ENCODE measurements at regions not wholly inside any gene's neighbourhood (a gene's known extent, or its start where the extent isn't known, plus 50 kb on each side); places are given as distances from the start of the nearest gene placed in this dataset.

- Mint-ChIP-seq H3K36me3 (no peaks in the 10 kb centered on the region), H3K4me1 (no peaks in the 10 kb centered on the region), H3K27ac (no peak overlapping the region), H3K9me3 (peaks cover 4 to 25% (median 18%) of the 10 kb centered on the region in 6 donors), H3K4me3 (no peak overlapping the region), H3K27me3 (ENCODE audit: low read depth in 3 of 3) (peaks cover 0 to 4% (median 0%) of the 10 kb centered on the region in 3 donors)
- DNase-seq, result no peak
Observed at GRCh38 chr3:89586256-89586655, 478.8 kb downstream of the EPHA3 start.

GRCh38 chr3:89586676-89587075 is 479.3 kb downstream of the EPHA3 start:
- H3K4me1 Mint-ChIP-seq, result no peaks in the 10 kb centered on the region
- H3K36me3 Mint-ChIP-seq, result no peaks in the 10 kb centered on the region
- H3K27ac Mint-ChIP-seq, result no peak overlapping the region
- no peak overlapping the region for H3K4me3 Mint-ChIP-seq
- H3K9me3 Mint-ChIP-seq, result peaks cover 4 to 27% (median 20%) of the 10 kb centered on the region in 6 donors
- H3K27me3 Mint-ChIP-seq (ENCODE audit: low read depth in 3 of 3), result peaks cover 0 to 4% (median 0%) of the 10 kb centered on the region in 3 donors
- no peak for DNase-seq

- H3K27me3 Mint-ChIP-seq (ENCODE audit: low read depth in 3 of 3), result peaks cover 0 to 3% (median 0%) of the 10 kb centered on the region in 3 donors
- H3K27ac Mint-ChIP-seq, result no peak overlapping the region
- H3K4me3 Mint-ChIP-seq, result no peak overlapping the region
- H3K4me1 Mint-ChIP-seq, result no peaks in the 10 kb centered on the region
- peaks cover 15 to 45% (median 23%) of the 10 kb centered on the region in 6 donors for H3K9me3 Mint-ChIP-seq
- H3K36me3 Mint-ChIP-seq, result peaks cover 0 to 4% (median 4%) of the 10 kb centered on the region in 3 donors
- DNase-seq, result no peak
Observed at GRCh38 chr3:89606151-89606550, 498.7 kb downstream of the EPHA3 start.

- H3K27ac Mint-ChIP-seq, result no peak overlapping the region
- H3K27me3 Mint-ChIP-seq (ENCODE audit: low read depth in 3 of 3), result no peaks in the 10 kb centered on the region
- H3K36me3 Mint-ChIP-seq, result no peaks in the 10 kb centered on the region
- peaks cover 12 to 50% (median 19%) of the 10 kb centered on the region in 6 donors for H3K9me3 Mint-ChIP-seq
- no peak for DNase-seq
- no peaks in the 10 kb centered on the region for H3K4me1 Mint-ChIP-seq
- H3K4me3 Mint-ChIP-seq, result no peak overlapping the region
Observed at GRCh38 chr3:89612027-89612426, 504.6 kb downstream of the EPHA3 start.

- Mint-ChIP-seq H3K27ac (no peak overlapping the region), H3K27me3 (ENCODE audit: low read depth in 3 of 3) (no peaks in the 10 kb centered on the region), H3K36me3 (peaks cover 0 to 2% (median 0%) of the 10 kb centered on the region in 3 donors), H3K9me3 (peaks cover 12 to 52% (median 23%) of the 10 kb centered on the region in 6 donors), H3K4me3 (no peak overlapping the region), H3K4me1 (no peaks in the 10 kb centered on the region)
- no peak for DNase-seq
Observed at GRCh38 chr3:89613241-89613640, 505.8 kb downstream of the EPHA3 start.

- DNase-seq, result no peak
- Mint-ChIP-seq H3K36me3 (peaks cover 0 to 3% (median 0%) of the 10 kb centered on the region in 3 donors), H3K27ac (no peak overlapping the region), H3K4me3 (no peak overlapping the region), H3K27me3 (ENCODE audit: low read depth in 3 of 3) (no peaks in the 10 kb centered on the region), H3K4me1 (no peaks in the 10 kb centered on the region), H3K9me3 (peaks cover 12 to 57% (median 34%) of the 10 kb centered on the region in 6 donors)
Observed at GRCh38 chr3:89617706-89618105, 510.3 kb downstream of the EPHA3 start.

GRCh38 chr3:89619263-89619662 is 511.8 kb downstream of the EPHA3 start:
- Mint-ChIP-seq H3K27me3 (ENCODE audit: low read depth in 3 of 3) (no peaks in the 10 kb centered on the region), H3K4me1 (no peaks in the 10 kb centered on the region), H3K4me3 (no peak overlapping the region), H3K36me3 (peaks cover 0 to 3% (median 0%) of the 10 kb centered on the region in 3 donors), H3K27ac (no peak overlapping the region), H3K9me3 (peaks cover 10 to 49% (median 32%) of the 10 kb centered on the region in 6 donors)
- DNase-seq, result no peak

- Mint-ChIP-seq H3K4me3 (no peak overlapping the region), H3K9me3 (peaks cover 6 to 45% (median 22%) of the 10 kb centered on the region in 6 donors), H3K27ac (no peak overlapping the region), H3K36me3 (peaks cover 0 to 3% (median 0%) of the 10 kb centered on the region in 3 donors), H3K27me3 (ENCODE audit: low read depth in 3 of 3) (no peaks in the 10 kb centered on the region), H3K4me1 (no peaks in the 10 kb centered on the region)
- DNase-seq, result no peak
Observed at GRCh38 chr3:89622063-89622700, 514.8 kb downstream of the EPHA3 start.

GRCh38 chr3:89624494-89624893 is 517.1 kb downstream of the EPHA3 start:
- Mint-ChIP-seq H3K4me3 (no peak overlapping the region), H3K36me3 (peaks cover 0 to 2% (median 0%) of the 10 kb centered on the region in 3 donors), H3K4me1 (no peaks in the 10 kb centered on the region), H3K9me3 (peaks cover 6 to 45% (median 32%) of the 10 kb centered on the region in 6 donors), H3K27me3 (ENCODE audit: low read depth in 3 of 3) (no peaks in the 10 kb centered on the region), H3K27ac (no peak overlapping the region)
- no peak for DNase-seq

- Mint-ChIP-seq H3K9me3 (peaks cover 10 to 57% (median 33%) of the 10 kb centered on the region in 6 donors), H3K27me3 (ENCODE audit: low read depth in 3 of 3) (no peaks in the 10 kb centered on the region), H3K36me3 (peaks cover 0 to 3% (median 0%) of the 10 kb centered on the region in 3 donors), H3K4me1 (no peaks in the 10 kb centered on the region), H3K27ac (no peak overlapping the region), H3K4me3 (no peak overlapping the region)
- DNase-seq, result no peak
Observed at GRCh38 chr3:89625945-89626344, 518.5 kb downstream of the EPHA3 start.

GRCh38 chr3:89628856-89629670 is 521.6 kb downstream of the EPHA3 start:
- Mint-ChIP-seq H3K9me3 (peaks cover 10 to 49% (median 33%) of the 10 kb centered on the region in 6 donors), H3K27ac (no peak overlapping the region), H3K27me3 (ENCODE audit: low read depth in 3 of 3) (no peaks in the 10 kb centered on the region), H3K4me1 (no peaks in the 10 kb centered on the region), H3K36me3 (peaks cover 0 to 3% (median 0%) of the 10 kb centered on the region in 3 donors), H3K4me3 (no peak overlapping the region)
- no peak for DNase-seq

- no peak for DNase-seq
- Mint-ChIP-seq H3K27me3 (ENCODE audit: low read depth in 3 of 3) (no peaks in the 10 kb centered on the region), H3K36me3 (no peaks in the 10 kb centered on the region), H3K9me3 (peaks cover 11 to 50% (median 25%) of the 10 kb centered on the region in 6 donors), H3K4me1 (no peaks in the 10 kb centered on the region), H3K4me3 (no peak overlapping the region), H3K27ac (no peak overlapping the region)
Observed at GRCh38 chr3:89635137-89635536, 527.7 kb downstream of the EPHA3 start.

GRCh38 chr3:89644716-89645115 is 537.3 kb downstream of the EPHA3 start:
- H3K4me3 Mint-ChIP-seq, result no peak overlapping the region
- peaks cover 7 to 53% (median 27%) of the 10 kb centered on the region in 6 donors for H3K9me3 Mint-ChIP-seq
- no peaks in the 10 kb centered on the region for H3K4me1 Mint-ChIP-seq
- H3K36me3 Mint-ChIP-seq, result no peaks in the 10 kb centered on the region
- no peak overlapping the region for H3K27ac Mint-ChIP-seq
- no peak for DNase-seq
- no peaks in the 10 kb centered on the region for H3K27me3 Mint-ChIP-seq (ENCODE audit: low read depth in 3 of 3)

- peaks cover 0 to 2% (median 0%) of the 10 kb centered on the region in 3 donors for H3K27me3 Mint-ChIP-seq (ENCODE audit: low read depth in 3 of 3)
- DNase-seq, result no peak
- H3K4me3 Mint-ChIP-seq, result no peak overlapping the region
- H3K9me3 Mint-ChIP-seq, result peaks cover 9 to 47% (median 25%) of the 10 kb centered on the region in 6 donors
- H3K4me1 Mint-ChIP-seq, result no peaks in the 10 kb centered on the region
- no peak overlapping the region for H3K27ac Mint-ChIP-seq
- no peaks in the 10 kb centered on the region for H3K36me3 Mint-ChIP-seq
Observed at GRCh38 chr3:89649431-89649830, 542.0 kb downstream of the EPHA3 start.

Data from immature natural killer cell (primary cell).